ENCODE measurements at regions not wholly inside any gene's neighbourhood (a gene's known extent, or its start where the extent isn't known, plus 50 kb on each side); places are given as distances from the start of the nearest gene placed in this dataset.

GRCh38 chr5:119873611-119874010 lies 244.3 kb downstream of the FAM170A start:
- TF ChIP-seq CTCF (IDR thresholded peaks at IDR 0.05; ENCODE audit: control insufficient read depth, insufficient read depth, low read depth, low read length, missing control alignments), result no peak
- no peak overlapping the region for H3K4me3 ChIP-seq (ENCODE audit: control insufficient read depth, low read depth, low read length)
- no peak for DNase-seq (ENCODE audit: low read depth)

GRCh38 chr5:119876522-119876921 lies 247.2 kb downstream of the FAM170A start:
- TF ChIP-seq CTCF (IDR thresholded peaks at IDR 0.05; ENCODE audit: control insufficient read depth, insufficient read depth, low read depth, low read length, missing control alignments), result no peak
- no peak overlapping the region for H3K4me3 ChIP-seq (ENCODE audit: control insufficient read depth, low read depth, low read length)
- no peak for DNase-seq (ENCODE audit: low read depth)

GRCh38 chr5:119878712-119879111 lies 249.4 kb downstream of the FAM170A start:
- no peak for TF ChIP-seq CTCF (IDR thresholded peaks at IDR 0.05; ENCODE audit: control insufficient read depth, insufficient read depth, low read depth, low read length, missing control alignments)
- no peak overlapping the region for H3K4me3 ChIP-seq (ENCODE audit: control insufficient read depth, low read depth, low read length)
- no peak for DNase-seq (ENCODE audit: low read depth)

GRCh38 chr5:119879446-119879845 lies 250.1 kb downstream of the FAM170A start:
- TF ChIP-seq CTCF (IDR thresholded peaks at IDR 0.05; ENCODE audit: control insufficient read depth, insufficient read depth, low read depth, low read length, missing control alignments), result no peak
- H3K4me3 ChIP-seq (ENCODE audit: control insufficient read depth, low read depth, low read length), result no peak overlapping the region
- no peak for DNase-seq (ENCODE audit: low read depth)

GRCh38 chr5:119895066-119895465 lies 265.7 kb downstream of the FAM170A start:
- DNase-seq (ENCODE audit: low read depth), result no peak
- H3K4me3 ChIP-seq (ENCODE audit: control insufficient read depth, low read depth, low read length), result no peak overlapping the region
- TF ChIP-seq CTCF (IDR thresholded peaks at IDR 0.05; ENCODE audit: control insufficient read depth, insufficient read depth, low read depth, low read length, missing control alignments), result no peak

- DNase-seq (ENCODE audit: low read depth), result no peak
- TF ChIP-seq CTCF (IDR thresholded peaks at IDR 0.05; ENCODE audit: control insufficient read depth, insufficient read depth, low read depth, low read length, missing control alignments), result no peak
- no peak overlapping the region for H3K4me3 ChIP-seq (ENCODE audit: control insufficient read depth, low read depth, low read length)
Measured at GRCh38 chr5:119896826-119897536, 267.6 kb downstream of the FAM170A start.

Data from AG09309 (cell line).